DND-41 (cell line): ENCODE measurements at regions not wholly inside any gene's neighbourhood (a gene's known extent, or its start where the extent isn't known, plus 50 kb on each side); places are given as distances from the start of the nearest gene placed in this dataset.

Experiments used
- EZH2 ChIP-seq: IDR thresholded peaks from 3 replicates; pipeline ENCODE4 v1.6.1; 2012; ENCODE audit warnings: borderline replicate concordance, low read depth, mild to moderate bottlenecking, moderate library complexity, low read length, inconsistent platforms; ENCODE audit not compliant: severe bottlenecking
- TF ChIP-seq, protein P1 (sequence below): IDR thresholded peaks from 2 replicates; pipeline ENCODE4 v1.5.1; 2012; ENCODE audit warnings: borderline replicate concordance, low read length, moderate library complexity, mild to moderate bottlenecking; ENCODE audit not compliant: poor library complexity, severe bottlenecking; ENCODE audit errors: extremely low read depth

DNA sequence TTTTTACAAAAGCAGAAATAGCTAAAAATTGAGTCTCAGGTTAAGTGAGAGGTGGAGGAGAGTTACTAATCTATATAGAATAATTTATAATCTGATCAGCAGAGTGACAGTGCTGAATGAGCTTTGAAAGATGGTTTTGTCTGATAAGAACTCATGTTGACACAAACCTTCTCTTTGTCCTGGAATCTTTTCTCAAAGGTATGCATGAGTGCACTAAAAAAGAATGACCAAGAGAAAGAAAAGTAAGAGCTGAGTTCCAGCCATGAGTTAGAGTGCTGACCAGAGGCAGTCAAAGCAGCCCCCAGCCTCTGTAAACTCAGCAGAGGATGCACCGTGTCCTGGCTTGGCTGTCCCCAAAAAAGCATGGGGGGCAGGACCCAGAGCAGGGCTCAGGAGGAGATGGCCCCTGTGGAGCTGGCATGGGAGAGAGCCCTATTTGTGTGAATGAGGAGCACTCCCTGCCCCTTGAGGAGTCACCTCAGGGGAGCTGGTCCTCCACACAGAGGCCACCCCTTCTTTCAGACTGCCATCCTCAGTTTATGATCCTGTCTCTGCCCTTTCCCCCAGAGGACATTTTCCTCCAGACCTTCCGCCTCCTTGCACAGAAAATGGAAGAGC, 129.8 kb downstream of the SEC23A start:
- TF ChIP-seq, protein P1, sequence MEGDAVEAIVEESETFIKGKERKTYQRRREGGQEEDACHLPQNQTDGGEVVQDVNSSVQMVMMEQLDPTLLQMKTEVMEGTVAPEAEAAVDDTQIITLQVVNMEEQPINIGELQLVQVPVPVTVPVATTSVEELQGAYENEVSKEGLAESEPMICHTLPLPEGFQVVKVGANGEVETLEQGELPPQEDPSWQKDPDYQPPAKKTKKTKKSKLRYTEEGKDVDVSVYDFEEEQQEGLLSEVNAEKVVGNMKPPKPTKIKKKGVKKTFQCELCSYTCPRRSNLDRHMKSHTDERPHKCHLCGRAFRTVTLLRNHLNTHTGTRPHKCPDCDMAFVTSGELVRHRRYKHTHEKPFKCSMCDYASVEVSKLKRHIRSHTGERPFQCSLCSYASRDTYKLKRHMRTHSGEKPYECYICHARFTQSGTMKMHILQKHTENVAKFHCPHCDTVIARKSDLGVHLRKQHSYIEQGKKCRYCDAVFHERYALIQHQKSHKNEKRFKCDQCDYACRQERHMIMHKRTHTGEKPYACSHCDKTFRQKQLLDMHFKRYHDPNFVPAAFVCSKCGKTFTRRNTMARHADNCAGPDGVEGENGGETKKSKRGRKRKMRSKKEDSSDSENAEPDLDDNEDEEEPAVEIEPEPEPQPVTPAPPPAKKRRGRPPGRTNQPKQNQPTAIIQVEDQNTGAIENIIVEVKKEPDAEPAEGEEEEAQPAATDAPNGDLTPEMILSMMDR, result no peak
- TF ChIP-seq EZH2, result no peak
